ENCODE measurements at regions not wholly inside any gene's neighbourhood (a gene's known extent, or its start where the extent isn't known, plus 50 kb on each side); places are given as distances from the start of the nearest gene placed in this dataset.

- no peak for TF ChIP-seq CTCF (conservative IDR thresholded peaks at IDR 0.05; ENCODE audit: low read depth, low read length)
- TF ChIP-seq EZH2 (IDR thresholded peaks at IDR 0.05; ENCODE audit: borderline replicate concordance, low read depth, low read length, poor library complexity, severe bottlenecking), result no peak
These were observed 262.1 kb upstream of the PKN2 start for GRCh38 chr1:88421997-88422396.

Data from A673 (cell line).